Left ventricle myocardium inferior (tissue), 1 donor: ENCODE measurements at regions not wholly inside any gene's neighbourhood (a gene's known extent, or its start where the extent isn't known, plus 50 kb on each side); places are given as distances from the start of the nearest gene placed in this dataset.

Experiments
- DNase-seq: peaks from one replicate; pipeline ENCODE4 v3.0.0-alpha.2; 2020
- H3K27ac ChIP-seq: fragments of 200-600 bp; replicated peaks from 2 replicates; pipeline ENCODE4 v1.8.0; 2021
- H3K27me3 ChIP-seq: fragments of 200-600 bp; 2 replicates; pipeline ENCODE4 v1.8.0; 2021; ENCODE audit warnings: low read depth
- H3K36me3 ChIP-seq: fragments of 200-600 bp; 2 replicates; pipeline ENCODE4 v1.8.0; 2021
- H3K4me1 ChIP-seq: fragments of 200-600 bp; 2 replicates; pipeline ENCODE4 v1.8.0; 2021
- H3K4me3 ChIP-seq: fragments of 200-600 bp; 2 replicates; pipeline ENCODE4 v1.8.0; 2021; ENCODE audit warnings: mild to moderate bottlenecking, moderate library complexity
- H3K9me3 ChIP-seq: fragments of 200-600 bp; replicated peaks from 2 replicates; pipeline ENCODE4 v1.8.0; 2021
- intact Hi-C: fragments of 100-400 bp; cut with micrococcal nuclease; formaldehyde crosslinking; loops from one replicate; pipeline ENCODE4 v1.11.0; 2022
- TF ChIP-seq, protein P1 (sequence below): fragments of 200-600 bp; IDR thresholded peaks from 2 replicates; pipeline ENCODE4 v1.8.0; 2021; ENCODE audit warnings: antibody characterized with exemption, mild to moderate bottlenecking, borderline replicate concordance
- donor health status: DM: no; HTN: yes; CAD: no; lungs with severe emphysema.

GRCh38 chr16:80019395-80019794 lies 418.9 kb upstream of the MAF start:
- no peak overlapping the region for H3K27ac ChIP-seq
- no peak for DNase-seq
- H3K4me1 ChIP-seq = no peaks in the 10 kb centered on the region
- intact Hi-C loops = no loop called here
- H3K9me3 ChIP-seq = no peaks in the 10 kb centered on the region
- no peaks in the 10 kb centered on the region for H3K36me3 ChIP-seq
- no peaks in the 10 kb centered on the region for H3K27me3 ChIP-seq
- TF ChIP-seq, protein P1, sequence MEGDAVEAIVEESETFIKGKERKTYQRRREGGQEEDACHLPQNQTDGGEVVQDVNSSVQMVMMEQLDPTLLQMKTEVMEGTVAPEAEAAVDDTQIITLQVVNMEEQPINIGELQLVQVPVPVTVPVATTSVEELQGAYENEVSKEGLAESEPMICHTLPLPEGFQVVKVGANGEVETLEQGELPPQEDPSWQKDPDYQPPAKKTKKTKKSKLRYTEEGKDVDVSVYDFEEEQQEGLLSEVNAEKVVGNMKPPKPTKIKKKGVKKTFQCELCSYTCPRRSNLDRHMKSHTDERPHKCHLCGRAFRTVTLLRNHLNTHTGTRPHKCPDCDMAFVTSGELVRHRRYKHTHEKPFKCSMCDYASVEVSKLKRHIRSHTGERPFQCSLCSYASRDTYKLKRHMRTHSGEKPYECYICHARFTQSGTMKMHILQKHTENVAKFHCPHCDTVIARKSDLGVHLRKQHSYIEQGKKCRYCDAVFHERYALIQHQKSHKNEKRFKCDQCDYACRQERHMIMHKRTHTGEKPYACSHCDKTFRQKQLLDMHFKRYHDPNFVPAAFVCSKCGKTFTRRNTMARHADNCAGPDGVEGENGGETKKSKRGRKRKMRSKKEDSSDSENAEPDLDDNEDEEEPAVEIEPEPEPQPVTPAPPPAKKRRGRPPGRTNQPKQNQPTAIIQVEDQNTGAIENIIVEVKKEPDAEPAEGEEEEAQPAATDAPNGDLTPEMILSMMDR = no peak
- no peak overlapping the region for H3K4me3 ChIP-seq

GRCh38 chr16:80018466-80018865 lies 417.9 kb upstream of the MAF start:
- no peaks in the 10 kb centered on the region for H3K36me3 ChIP-seq
- no peaks in the 10 kb centered on the region for H3K9me3 ChIP-seq
- no peak overlapping the region for H3K27ac ChIP-seq
- H3K27me3 ChIP-seq = no peaks in the 10 kb centered on the region
- no peak for DNase-seq
- TF ChIP-seq, protein P1 = no peak
- no peaks in the 10 kb centered on the region for H3K4me1 ChIP-seq
- intact Hi-C loops = no loop called here
- H3K4me3 ChIP-seq = no peak overlapping the region

DNA sequence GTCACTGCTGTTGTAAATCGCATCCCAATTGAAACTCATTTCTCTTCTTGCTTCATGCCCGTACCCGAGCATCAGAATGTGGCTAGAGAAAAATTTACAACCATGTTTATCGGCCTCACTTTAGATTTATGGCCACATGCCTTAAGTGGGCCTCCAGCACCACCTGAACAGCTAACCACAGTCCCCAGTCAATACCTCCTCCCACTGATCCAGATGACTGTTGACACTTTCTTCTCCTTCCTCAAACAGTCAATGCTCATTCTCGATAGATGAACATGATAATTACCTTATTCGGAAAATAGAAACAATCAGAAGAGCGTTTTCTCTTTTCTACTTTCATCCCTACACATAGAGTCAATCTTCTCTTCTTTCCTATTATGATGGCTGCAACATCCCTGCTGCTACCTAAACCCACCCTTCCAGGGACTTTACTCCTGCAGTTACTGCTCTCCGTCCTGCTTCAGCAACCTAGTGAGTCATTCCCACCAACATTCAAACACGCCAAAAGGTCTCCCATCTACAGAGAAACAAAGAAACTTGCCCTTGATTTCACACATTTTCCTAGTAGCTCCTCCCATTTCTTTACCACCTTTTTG lies 416.3 kb upstream of the MAF start:
- no peak overlapping the region for H3K4me3 ChIP-seq
- TF ChIP-seq, protein P1 = no peak
- no peak for DNase-seq
- no peak overlapping the region for H3K27ac ChIP-seq
- no peaks in the 10 kb centered on the region for H3K36me3 ChIP-seq
- no peaks in the 10 kb centered on the region for H3K9me3 ChIP-seq
- H3K4me1 ChIP-seq = no peaks in the 10 kb centered on the region
- intact Hi-C loops = no loop called here
- H3K27me3 ChIP-seq = no peaks in the 10 kb centered on the region

GRCh38 chr16:80015566-80015965 lies 415.0 kb upstream of the MAF start:
- TF ChIP-seq, protein P1 = no peak
- no peaks in the 10 kb centered on the region for H3K4me1 ChIP-seq
- H3K27me3 ChIP-seq = no peaks in the 10 kb centered on the region
- H3K27ac ChIP-seq = no peak overlapping the region
- intact Hi-C loops = no loop called here
- no peak overlapping the region for H3K4me3 ChIP-seq
- H3K9me3 ChIP-seq = no peaks in the 10 kb centered on the region
- DNase-seq = no peak
- no peaks in the 10 kb centered on the region for H3K36me3 ChIP-seq

DNA sequence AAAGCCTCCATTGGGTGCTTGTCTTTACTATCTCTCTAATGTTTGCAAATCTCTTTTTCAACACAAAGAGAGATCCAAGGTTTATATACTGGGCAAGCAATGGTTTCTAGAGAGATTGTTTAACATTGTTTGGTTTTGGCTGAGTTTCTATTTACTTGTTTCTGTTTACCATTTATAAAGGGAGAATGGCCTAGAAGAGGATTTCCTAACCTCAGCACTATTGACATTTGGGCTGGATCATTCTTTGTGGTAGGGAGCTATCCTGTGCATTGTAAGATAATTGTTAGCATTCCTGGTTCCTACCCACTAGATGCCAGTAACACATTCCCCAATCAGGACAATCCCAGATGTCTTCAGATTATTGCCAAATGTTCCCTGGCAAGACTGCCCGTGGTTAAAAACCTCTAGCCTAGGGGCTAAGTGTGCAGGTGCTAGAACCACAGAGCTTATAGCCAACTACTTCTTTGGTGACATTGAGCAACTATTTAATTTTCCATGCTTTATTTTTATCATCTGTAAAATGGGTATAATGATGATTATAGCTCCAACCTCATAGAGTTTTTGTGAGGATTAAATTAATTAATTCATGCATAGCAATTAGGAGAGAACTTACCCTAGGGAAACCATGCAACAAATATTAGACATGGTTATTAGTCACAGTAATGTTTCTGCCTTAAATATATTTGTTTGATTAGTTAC lies 413.9 kb upstream of the MAF start:
- Histone ChIP-seq H3K27me3 (no peaks in the 10 kb centered on the region), H3K27ac (no peak overlapping the region), H3K4me3 (no peak overlapping the region), H3K9me3 (no peaks in the 10 kb centered on the region), H3K36me3 (no peaks in the 10 kb centered on the region), H3K4me1 (no peaks in the 10 kb centered on the region)
- TF ChIP-seq, protein P1 = no peak
- DNase-seq = no peak
- intact Hi-C loops = no loop called here
